ENCODE measurements at regions not wholly inside any gene's neighbourhood (a gene's known extent, or its start where the extent isn't known, plus 50 kb on each side); places are given as distances from the start of the nearest gene placed in this dataset.

DNA sequence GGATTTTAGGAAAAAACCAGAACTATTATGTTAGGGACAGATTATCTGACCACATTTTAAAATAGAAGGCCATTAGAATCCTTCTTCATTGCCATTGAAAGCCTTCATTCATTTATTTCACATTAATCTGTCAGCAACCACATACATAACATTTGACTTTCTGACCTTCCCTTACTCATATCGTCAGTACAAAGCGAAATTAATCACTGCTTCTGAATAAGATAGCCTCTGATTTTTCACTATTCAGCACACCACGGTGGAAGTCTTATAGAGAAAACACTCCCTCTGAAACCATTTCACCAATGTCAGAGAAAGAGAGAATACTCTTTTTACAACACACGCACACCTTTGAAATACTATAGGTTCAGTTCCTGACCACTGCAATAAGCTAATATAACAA, 442.5 kb upstream of the ID4 start:
- no peak overlapping the region for H3K27ac ChIP-seq (ENCODE audit: insufficient read depth, low read length)
- H4K91ac ChIP-seq (ENCODE audit: insufficient read depth, low read depth, low read length): no peak overlapping the region
- no peak overlapping the region for H2BK120ac ChIP-seq (ENCODE audit: low read depth, low read length)
- ATAC-seq (ENCODE audit: low read depth): no peak
- H3K56ac ChIP-seq (ENCODE audit: extremely low read depth, insufficient read depth, low read length): no peak overlapping the region
- intact Hi-C loops (cut with micrococcal nuclease): no loop called here
- H3K4me1 ChIP-seq (ENCODE audit: control insufficient read depth, insufficient read depth, low read length): no peaks in the 10 kb centered on the region
- no peaks in the 10 kb centered on the region for H3K9me3 ChIP-seq (ENCODE audit: control insufficient read depth, insufficient read depth, low read length)
- H4K20me1 ChIP-seq (ENCODE audit: insufficient read depth, low read length): no peaks in the 10 kb centered on the region
- no peak overlapping the region for H3K9ac ChIP-seq (ENCODE audit: low read depth, low read length)
- BruUV-seq (replicated peaks): no TSS peak
- CTCF ChIA-PET: interaction anchor here (0.6 kb wide), 1 partner anchor 740 kb away, joined by 3 read pairs; no protein-coding TSS in a partner anchor
- H3K23ac ChIP-seq (ENCODE audit: low read depth, low read length): no peak overlapping the region
- TF ChIP-seq, protein P1, sequence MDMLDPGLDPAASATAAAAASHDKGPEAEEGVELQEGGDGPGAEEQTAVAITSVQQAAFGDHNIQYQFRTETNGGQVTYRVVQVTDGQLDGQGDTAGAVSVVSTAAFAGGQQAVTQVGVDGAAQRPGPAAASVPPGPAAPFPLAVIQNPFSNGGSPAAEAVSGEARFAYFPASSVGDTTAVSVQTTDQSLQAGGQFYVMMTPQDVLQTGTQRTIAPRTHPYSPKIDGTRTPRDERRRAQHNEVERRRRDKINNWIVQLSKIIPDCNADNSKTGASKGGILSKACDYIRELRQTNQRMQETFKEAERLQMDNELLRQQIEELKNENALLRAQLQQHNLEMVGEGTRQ (IDR thresholded peaks at IDR 0.05; ENCODE audit: low read depth, low read length): no peak
- no peak for TF ChIP-seq BHLHE40 (IDR thresholded peaks at IDR 0.05; ENCODE audit: low read depth, low read length)
- TF ChIP-seq FOS (IDR thresholded peaks at IDR 0.05; ENCODE audit: low read depth, low read length): no peak
- TF ChIP-seq MAZ (IDR thresholded peaks at IDR 0.05; ENCODE audit: borderline replicate concordance, low read depth, low read length): no peak
- no peak for TF ChIP-seq SMC3 (IDR thresholded peaks at IDR 0.05; ENCODE audit: low read depth, low read length)
- no peak for TF ChIP-seq RAD21 (IDR thresholded peaks at IDR 0.05; ENCODE audit: low read length)
- TF ChIP-seq MXI1 (IDR thresholded peaks at IDR 0.05; ENCODE audit: borderline replicate concordance, low read depth, low read length): no peak
- TF ChIP-seq CHD1 (IDR thresholded peaks at IDR 0.05; ENCODE audit: low read depth, low read length): no peak
- no peak for TF ChIP-seq POLR2A (IDR thresholded peaks at IDR 0.05; ENCODE audit: low read depth, low read length)
- POLR2A ChIA-PET (ENCODE audit: unreplicated experiment): no interaction called here
- no peak overlapping the region for H3K4ac ChIP-seq (ENCODE audit: low read depth, low read length)
- H3K9me1 ChIP-seq (ENCODE audit: insufficient read depth, low read length): no peaks in the 10 kb centered on the region
- H3K14ac ChIP-seq (replicated peaks; ENCODE audit: low read depth, low read length): no peak overlapping the region
- in situ Hi-C loops (cut with MboI; ENCODE audit: low sequenced_read_pairs): no loop called here
- H2BK20ac ChIP-seq (ENCODE audit: low read depth, low read length): no peak overlapping the region
- H2AK9ac ChIP-seq (replicated peaks; ENCODE audit: low read depth, low read length, poor library complexity): no peak overlapping the region
- H3K18ac ChIP-seq (ENCODE audit: low read depth, low read length): no peak overlapping the region
- H2AFZ ChIP-seq (replicated peaks; ENCODE audit: low read length, poor library complexity): no peak overlapping the region
- dilution Hi-C loops (cut with HindIII; ENCODE audit: low sequenced_read_pairs, unreplicated experiment): no loop called here
- WGBS, 2 experiments (ENCODE audit: extremely low coverage in 2 of 2, insufficient read length in 1 of 2): 0% methylated on average over 3 of the region's 4 CpGs; no CpG with 5 or more reads in 1 of the 2 experiments
- H4K8ac ChIP-seq (ENCODE audit: low read depth in 2 of 2, low read length in 2 of 2): no peak overlapping the region
- no peak overlapping the region for H4K5ac ChIP-seq (ENCODE audit: low read depth, low read length)
- no peak overlapping the region for H2BK5ac ChIP-seq (ENCODE audit: low read depth, low read length, poor library complexity, severe bottlenecking)
- no peaks in the 10 kb centered on the region for H3K79me1 ChIP-seq (ENCODE audit: low read depth in 1 of 2, low read length in 2 of 2)
- no peaks in the 10 kb centered on the region for H3K36me3 ChIP-seq (ENCODE audit: control insufficient read depth, insufficient read depth, low read length)
- DNase-seq: no peak
- H3K4me3 ChIP-seq (ENCODE audit: insufficient read depth, low read depth, low read length): no peak overlapping the region
- H3K27me3 ChIP-seq (ENCODE audit: control insufficient read depth, insufficient read depth, low read length): no peaks in the 10 kb centered on the region
- no peak overlapping the region for H3K4me2 ChIP-seq (ENCODE audit: low read depth, low read length)
- no peak overlapping the region for H2AK5ac ChIP-seq (ENCODE audit: low read depth, low read length)
- H2BK15ac ChIP-seq (ENCODE audit: low read depth, low read length): no peak overlapping the region

Measured in IMR-90 (cell line).